PC-9 (cell line): ENCODE measurements at regions not wholly inside any gene's neighbourhood (a gene's known extent, or its start where the extent isn't known, plus 50 kb on each side); places are given as distances from the start of the nearest gene placed in this dataset.

Source experiments
- CTCF ChIP-seq: fragments of 200-600 bp; sonication (generic); conservative IDR thresholded peaks from 2 replicates; pipeline ENCODE4 v1.6.1; 2017; ENCODE audit warnings: mixed run types, antibody characterized with exemption, mild to moderate bottlenecking, moderate library complexity
- EZH2 ChIP-seq: fragments of 200-600 bp; sonication (generic); IDR thresholded peaks from 2 replicates; pipeline ENCODE4 v1.8.0; 2017; ENCODE audit warnings: antibody characterized with exemption, low read depth

GRCh38 chr9:13424872-13425271 is 145.4 kb upstream of the MPDZ start:
- TF ChIP-seq CTCF = no peak
- TF ChIP-seq EZH2 = no peak
